HCT116 (cell line): ENCODE measurements at regions not wholly inside any gene's neighbourhood (a gene's known extent, or its start where the extent isn't known, plus 50 kb on each side); places are given as distances from the start of the nearest gene placed in this dataset.

Experiments
- ATAC-seq: fragments of 200-7000 bp; cut with Tn5 transposase; 2 replicates; pipeline ENCODE4 v1.9.1; 2020; ENCODE audit warnings: mild to moderate bottlenecking, moderate library complexity
- BruUV-seq: library from RNA; stranded (reverse); fragments of 400-500 nt; replicated peaks from 2 replicates; lab custom pipeline; 2021; lab: Mats Ljungman, UMichigan
- CTCF ChIA-PET: fragments of 300-600 bp; sonication (Branson Sonifier 250); formaldehyde crosslinking; loops from one replicate; lab custom pipeline; 2021; ENCODE audit warnings: antibody characterized with exemption; lab: Charles Lee
- POLR2A ChIA-PET: fragments of 300-600, 350-600 bp; sonication (Branson Sonifier 250); formaldehyde crosslinking; loops from one replicate; lab custom pipeline; 2021; ENCODE audit warnings: antibody characterized with exemption; lab: Charles Lee
- RAD21 ChIA-PET, 2 experiments: fragments of 300-600 bp; sonication (Branson Sonifier 250); formaldehyde crosslinking; loops; one replicate each; lab custom pipeline; 2023; ENCODE audit warnings: low total read pairs in 2 of 2; ENCODE audit not compliant: uncharacterized antibody in 2 of 2, unreplicated experiment in 2 of 2, low non-redundant PET in 1 of 2; lab: Charles Lee
- DNase-seq: peaks from one replicate; pipeline ENCODE4 v3.0.0-alpha.2; 2010; ENCODE audit warnings: low read depth, low spot score
- H2AFZ ChIP-seq: fragments of 200-600 bp; shearing (Covaris generic), sonication (generic); 2 replicates; pipeline ENCODE4 v1.6.1; 2017; ENCODE audit warnings: low read depth, mixed run types, mixed read lengths, antibody characterized with exemption, low read length; ENCODE audit not compliant: poor library complexity, severe bottlenecking
- H3K27ac ChIP-seq: 2 replicates; pipeline ENCODE4 v1.5.1; 2012; ENCODE audit warnings: low read depth, low read length
- H3K27me3 ChIP-seq: fragments of 200-600 bp; sonication (generic); 2 replicates; pipeline ENCODE4 v1.6.1; 2016; ENCODE audit warnings: mixed run types, low read length, mixed read lengths; ENCODE audit not compliant: insufficient read depth
- H3K36me3 ChIP-seq, 2 experiments: fragments of 200-500 bp in 1 of 2; fragments of 200-600 bp in 1 of 2; sonication (Bioruptor generic) in 1 of 2; sonication (generic) in 1 of 2; 2 replicates each; pipeline versions ENCODE4 v1.5.1 to v1.6.1; 2014 to 2016; ENCODE audit warnings: low read length in 2 of 2, inconsistent platforms in 1 of 2, mixed read lengths in 1 of 2, mixed run types in 1 of 2; ENCODE audit not compliant: insufficient read depth in 2 of 2, control insufficient read depth in 1 of 2
- H3K4me1 ChIP-seq, 2 experiments: fragments of 200-600 bp in 1 of 2; sonication (generic) in 1 of 2; 2 replicates each; pipeline versions ENCODE4 v1.5.1 to v1.6.1; 2012 to 2017; ENCODE audit warnings: low read length in 2 of 2, inconsistent platforms in 1 of 2, mild to moderate bottlenecking in 1 of 2, mixed read lengths in 1 of 2, mixed run types in 1 of 2, moderate library complexity in 1 of 2; ENCODE audit not compliant: insufficient read depth in 2 of 2, control insufficient read depth in 1 of 2
- H3K4me2 ChIP-seq: fragments of 200-600 bp; sonication (generic); 2 replicates; pipeline ENCODE4 v1.6.1; 2017; ENCODE audit warnings: mixed run types, low read length, mixed read lengths
- H3K4me3 ChIP-seq, 2 experiments: fragments of 200-600 bp in 1 of 2; sonication (generic) in 1 of 2; replicated peaks in 1 of 2; 2 replicates each; pipeline ENCODE4 v1.5.1; 2011 to 2016; ENCODE audit warnings: low read length in 2 of 2, control low read depth in 1 of 2, low read depth in 1 of 2, mild to moderate bottlenecking in 1 of 2, mixed read lengths in 1 of 2, mixed run types in 1 of 2
- H3K79me2 ChIP-seq: fragments of 200-600 bp; sonication (generic); 2 replicates; pipeline ENCODE4 v1.6.1; 2017; ENCODE audit warnings: mild to moderate bottlenecking, mixed run types, low read length, moderate library complexity, mixed read lengths; ENCODE audit not compliant: insufficient read depth
- H3K9ac ChIP-seq: fragments of 200-600 bp; sonication (generic); 2 replicates; pipeline ENCODE4 v1.6.1; 2016; ENCODE audit warnings: low read length, mixed read lengths
- H3K9me2 ChIP-seq: fragments of 200-600 bp; sonication (generic), shearing (Covaris generic); 2 replicates; pipeline ENCODE4 v1.6.1; 2017; ENCODE audit warnings: mixed run types, mild to moderate bottlenecking, moderate library complexity; ENCODE audit not compliant: insufficient read depth
- H3K9me3 ChIP-seq, 2 experiments: fragments of 200-500 bp in 1 of 2; fragments of 200-600 bp in 1 of 2; sonication (Bioruptor generic) in 1 of 2; sonication (generic) in 1 of 2; 2 replicates each; pipeline ENCODE4 v1.6.1; 2014 to 2017; ENCODE audit warnings: low read length in 2 of 2, mixed read lengths in 2 of 2, inconsistent platforms in 1 of 2, low read depth in 1 of 2, mild to moderate bottlenecking in 1 of 2, mixed run types in 1 of 2, moderate library complexity in 1 of 2; ENCODE audit not compliant: control insufficient read depth in 1 of 2, insufficient read depth in 1 of 2
- H4K20me1 ChIP-seq: fragments of 200-600 bp; sonication (generic), shearing (Covaris generic); 2 replicates; pipeline ENCODE4 v1.6.1; 2017; ENCODE audit warnings: mixed run types, mild to moderate bottlenecking, moderate library complexity; ENCODE audit not compliant: insufficient read depth
- ATF3 ChIP-seq: IDR thresholded peaks from 2 replicates; pipeline ENCODE4 v1.6.1; 2012
- CBX3 ChIP-seq: IDR thresholded peaks from 2 replicates; pipeline ENCODE4 v1.6.1; 2012; ENCODE audit warnings: low read depth
- CTCF ChIP-seq, 3 experiments: fragments of 200-600 bp in 1 of 3; sonication (generic) in 1 of 3; IDR thresholded peaks in 2 of 3; conservative IDR thresholded peaks in 1 of 3; 2 replicates each; pipeline ENCODE4 v1.5.1; 2012 to 2017; ENCODE audit warnings: low read depth in 2 of 3, low read length in 2 of 3, antibody characterized with exemption in 1 of 3, borderline replicate concordance in 1 of 3, control low read depth in 1 of 3, mild to moderate bottlenecking in 1 of 3, mixed read lengths in 1 of 3, mixed run types in 1 of 3, moderate library complexity in 1 of 3; ENCODE audit not compliant: insufficient read depth in 1 of 3
- EGR1 ChIP-seq: IDR thresholded peaks from 2 replicates; pipeline ENCODE4 v1.6.1; 2012; ENCODE audit warnings: low read depth
- ELF1 ChIP-seq: IDR thresholded peaks from 2 replicates; pipeline ENCODE4 v1.6.1; 2012; ENCODE audit warnings: low read depth, borderline replicate concordance
- EZH2 ChIP-seq: fragments of 200-600 bp; sonication (generic); IDR thresholded peaks from 2 replicates; pipeline ENCODE4 v1.6.1; 2017; ENCODE audit warnings: antibody characterized with exemption, mixed run types
- EZH2phosphoT487 ChIP-seq: fragments of 200-600 bp; IDR thresholded peaks from 2 replicates; pipeline ENCODE4 v1.6.1; 2018; ENCODE audit warnings: antibody characterized with exemption, borderline replicate concordance
- JUND ChIP-seq: IDR thresholded peaks from 2 replicates; pipeline ENCODE4 v1.6.1; 2012
- MAX ChIP-seq: IDR thresholded peaks from 2 replicates; pipeline ENCODE4 v1.6.1; 2012
- POLR2AphosphoS5 ChIP-seq: IDR thresholded peaks from 2 replicates; pipeline ENCODE4 v1.6.1; 2011; ENCODE audit warnings: mild to moderate bottlenecking, low read depth, low read length, moderate library complexity
- RAD21 ChIP-seq: IDR thresholded peaks from 2 replicates; pipeline ENCODE4 v1.6.1; 2012; ENCODE audit warnings: low read depth, mild to moderate bottlenecking
- SIN3A ChIP-seq: IDR thresholded peaks from 2 replicates; pipeline ENCODE4 v1.6.1; 2012; ENCODE audit warnings: low read depth
- SP1 ChIP-seq: IDR thresholded peaks from 2 replicates; pipeline ENCODE4 v1.6.1; 2012; ENCODE audit warnings: low read depth
- ZBTB33 ChIP-seq: IDR thresholded peaks from 2 replicates; pipeline ENCODE4 v1.6.1; 2011; ENCODE audit warnings: mild to moderate bottlenecking, low read length, moderate library complexity; ENCODE audit not compliant: insufficient replicate concordance; ENCODE audit errors: extremely low read depth
- ZNF274 ChIP-seq: fragments of 200-500 bp; sonication (Bioruptor generic); IDR thresholded peaks from 2 replicates; pipeline ENCODE4 v1.6.1; 2014; ENCODE audit warnings: mild to moderate bottlenecking, low read depth, low read length, inconsistent platforms
- intact Hi-C: fragments of 100-400 bp; cut with micrococcal nuclease; formaldehyde crosslinking; loops from 2 replicates; pipeline ENCODE4 v1.10.0; 2022

- H3K9ac ChIP-seq, result no peak overlapping the region
- H3K9me3 ChIP-seq, result no peaks in the 10 kb centered on the region
- no peak overlapping the region for H2AFZ ChIP-seq
- DNase-seq (no peak), ATAC-seq (no peak)
- H3K4me1 ChIP-seq, result peaks cover 0 to 9% of the 10 kb centered on the region in 2 experiments; a peak in 1 of 4 replicates
- H3K79me2 ChIP-seq, result no peaks in the 10 kb centered on the region
- H3K36me3 ChIP-seq, result no peaks in the 10 kb centered on the region
- no peak overlapping the region for H3K4me3 ChIP-seq
- RAD21 ChIA-PET, result no interaction called here
- no peaks in the 10 kb centered on the region for H3K27me3 ChIP-seq
- H3K27ac ChIP-seq, result no peak overlapping the region
- POLR2A ChIA-PET, result no interaction called here
- CTCF ChIA-PET, result no interaction called here
- no TSS peak for BruUV-seq
- no peaks in the 10 kb centered on the region for H4K20me1 ChIP-seq
- no peaks in the 10 kb centered on the region for H3K9me2 ChIP-seq
- TF ChIP-seq SP1, result no peak
- no peak for TF ChIP-seq ZBTB33
- no peak for TF ChIP-seq RAD21
- no peak for TF ChIP-seq ELF1
- no peak for TF ChIP-seq CBX3
- no peak for TF ChIP-seq MAX
- no peak for TF ChIP-seq ATF3
- TF ChIP-seq EZH2phosphoT487, result no peak
- no peak for TF ChIP-seq ZNF274
- no peak for TF ChIP-seq CTCF (IDR thresholded peaks at IDR 0.05 in 2 of 3, conservative IDR thresholded peaks at IDR 0.05 in 1 of 3; ENCODE audit: borderline replicate concordance in 1 of 3, insufficient read depth in 1 of 3, low read depth in 2 of 3, low read length in 2 of 3)
- no peak for TF ChIP-seq EGR1
- TF ChIP-seq EZH2, result no peak
- no peak for TF ChIP-seq POLR2AphosphoS5
- TF ChIP-seq SIN3A, result no peak
- no peak for TF ChIP-seq JUND
- H3K4me2 ChIP-seq, result no peak overlapping the region
- intact Hi-C loops, result no loop called here
These were observed 67.2 kb upstream of the XCR1 start for GRCh38 chr3:46094506-46094905.
